Astrocyte of the cerebellum (primary cell): ENCODE measurements at regions not wholly inside any gene's neighbourhood (a gene's known extent, or its start where the extent isn't known, plus 50 kb on each side); places are given as distances from the start of the nearest gene placed in this dataset.
"Not testable (repeated sequence)": the region's sequence is repeated elsewhere in the genome, so short reads cannot be mapped to it uniquely, and the experiment has no call there.

Experiments
- DNase-seq: peaks from one replicate; pipeline ENCODE4 v3.0.0-alpha.2; 2011; ENCODE audit warnings: low read depth
- H3K4me3 ChIP-seq: 2 replicates; pipeline ENCODE4 v1.5.1; 2011; ENCODE audit warnings: mild to moderate bottlenecking, low read depth, low read length, moderate library complexity
- CTCF ChIP-seq: IDR thresholded peaks from 2 replicates; pipeline ENCODE4 v1.5.1; 2012; ENCODE audit warnings: low read length, low read depth, moderate library complexity, mild to moderate bottlenecking; ENCODE audit errors: missing control alignments
- in situ Hi-C: cut with HindIII; loops from 2 replicates; pipeline ENCODE4 v1.10.0; 2017; ENCODE audit warnings: low sequenced_read_pairs

DNA sequence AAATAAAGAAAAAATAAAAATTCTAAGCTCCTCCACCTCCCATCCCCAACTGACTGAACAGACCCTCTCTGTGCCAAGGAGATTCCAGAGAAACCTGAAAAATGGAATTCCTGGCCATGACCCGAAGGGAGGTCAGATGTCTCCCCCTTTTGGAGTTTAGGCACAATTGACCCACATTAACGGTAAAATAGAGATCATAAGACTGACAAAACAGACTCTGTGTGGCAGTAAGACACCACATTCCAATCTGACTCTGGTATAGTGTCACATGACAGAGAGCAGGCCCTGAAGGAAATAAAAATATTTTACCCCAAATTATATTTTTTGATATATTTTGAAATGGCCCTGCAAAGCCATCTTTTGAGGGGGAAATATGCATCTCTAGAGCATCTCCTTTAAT, 115.1 kb upstream of the ZKSCAN2 start:
- in situ Hi-C loops = no loop called here

GRCh38 chr16:25371342-25371741, 113.7 kb upstream of the ZKSCAN2 start:
- in situ Hi-C loops = no loop called here
- no peak for DNase-seq
- TF ChIP-seq CTCF = no peak

More for the DNA sequence above, 115.1 kb upstream of the ZKSCAN2 start:
- no peak overlapping the region for H3K4me3 ChIP-seq
- no peak for TF ChIP-seq CTCF
- no peak for DNase-seq

GRCh38 chr16:25370541-25370940, 112.9 kb upstream of the ZKSCAN2 start:
- TF ChIP-seq CTCF = no peak
- H3K4me3 ChIP-seq = no peak overlapping the region
- in situ Hi-C loops = no loop called here
- no peak for DNase-seq

More at GRCh38 chr16:25371342-25371741, 113.7 kb upstream of the ZKSCAN2 start:
- no peak overlapping the region for H3K4me3 ChIP-seq

- in situ Hi-C loops = no loop called here
- H3K4me3 ChIP-seq = no peak overlapping the region
- no peak for DNase-seq
Measured at GRCh38 chr16:25367773-25368524, 110.3 kb upstream of the ZKSCAN2 start.

DNA sequence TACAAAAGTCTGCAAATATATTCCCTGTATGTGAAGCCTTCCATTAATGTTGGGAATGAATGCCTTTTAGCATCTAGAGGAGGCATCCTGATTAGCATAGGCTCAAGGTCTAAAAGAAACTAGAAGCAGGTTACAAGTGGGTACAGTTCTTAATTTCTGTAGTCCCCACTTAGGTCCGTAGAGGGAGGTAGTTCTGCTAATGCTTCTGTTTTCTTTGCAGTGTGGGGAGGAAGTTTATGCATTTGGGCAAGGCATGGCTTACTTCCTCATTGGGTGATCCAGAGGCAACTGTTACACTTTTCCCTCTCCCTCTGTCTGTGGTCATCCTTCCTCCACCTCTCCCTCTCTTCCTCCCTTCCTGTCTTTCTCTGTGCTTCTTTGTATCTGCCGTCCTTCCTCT, 108.4 kb upstream of the ZKSCAN2 start:
- in situ Hi-C loops = no loop called here
- no peak for TF ChIP-seq CTCF
- DNase-seq = no peak
- H3K4me3 ChIP-seq = no peak overlapping the region

More at GRCh38 chr16:25367773-25368524, 110.3 kb upstream of the ZKSCAN2 start:
- TF ChIP-seq CTCF = no peak

- H3K4me3 ChIP-seq, in situ Hi-C loops, DNase-seq: not testable (repeated sequence)
Measured at GRCh38 chr16:25359516-25359915, 101.9 kb upstream of the ZKSCAN2 start.

DNA sequence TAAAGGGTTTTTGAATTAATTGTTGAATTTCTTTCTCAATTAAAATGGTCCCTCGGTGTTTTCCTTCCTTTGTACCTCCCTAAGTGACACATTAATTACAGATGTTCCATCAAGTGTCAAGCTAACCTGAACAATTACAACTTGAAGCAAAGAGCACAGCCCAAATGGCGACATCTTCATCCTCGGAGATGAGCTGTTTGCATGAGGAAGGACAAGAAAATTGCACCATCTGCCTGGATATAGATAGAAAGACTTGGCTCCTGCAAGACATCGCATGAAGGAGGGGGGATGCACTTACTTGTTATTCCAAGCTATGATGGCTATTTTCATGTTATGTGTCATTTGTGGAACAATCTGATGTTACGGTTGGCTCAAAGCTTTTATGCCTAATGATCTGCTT, 86.4 kb upstream of the ZKSCAN2 start:
- in situ Hi-C loops = no loop called here
- TF ChIP-seq CTCF = no peak

More for the DNA sequence above, 86.4 kb upstream of the ZKSCAN2 start:
- no peak for DNase-seq
- no peak overlapping the region for H3K4me3 ChIP-seq
